ENCODE measurements at regions not wholly inside any gene's neighbourhood (a gene's known extent, or its start where the extent isn't known, plus 50 kb on each side); places are given as distances from the start of the nearest gene placed in this dataset.

GRCh38 chr3:137852391-137852830 lies 88.3 kb downstream of the SOX14 start (continued):
- TF ChIP-seq ZNF462 (CRISPR knock-in tag; IDR thresholded peaks at IDR 0.05) (no peak), NANOG (IDR thresholded peaks at IDR 0.05; ENCODE audit: borderline replicate concordance) (no peak), ZNF331 (CRISPR knock-in tag; IDR thresholded peaks at IDR 0.05; ENCODE audit: low read depth) (no peak), EZH2phosphoT487 (IDR thresholded peaks at IDR 0.05; ENCODE audit: unreplicated experiment) (no peak), STAT1 (IDR thresholded peaks at IDR 0.05; ENCODE audit: unreplicated experiment) (no peak), ZNF114 (CRISPR knock-in tag; IDR thresholded peaks at IDR 0.05) (no peak), EZH2 (IDR thresholded peaks at IDR 0.05; ENCODE audit: low read depth, unreplicated experiment) (no peak), CREB1 (CRISPR knock-in tag; IDR thresholded peaks at IDR 0.05; ENCODE audit: low read depth) (no peak), POLR2AphosphoS5 (IDR thresholded peaks at IDR 0.05; ENCODE audit: low read depth) (no peak), ETS1 (IDR thresholded peaks at IDR 0.05) (no peak), CTCF (conservative IDR thresholded peaks at IDR 0.05; ENCODE audit: low read depth in 2 of 2) (no peak)
